Activated CD4-positive, alpha-beta T cell treated with anti-CD3 and anti-CD28 coated beads for 4 hours (primary cell): ENCODE measurements at regions not wholly inside any gene's neighbourhood (a gene's known extent, or its start where the extent isn't known, plus 50 kb on each side); places are given as distances from the start of the nearest gene placed in this dataset.
"Not testable (repeated sequence)": the region's sequence is repeated elsewhere in the genome, so short reads cannot be mapped to it uniquely, and the experiment has no call there.

Experiments
- DNase-seq, 2 donors: peaks; one replicate each; pipeline ENCODE4 v3.0.0-alpha.2; 2020

DNA sequence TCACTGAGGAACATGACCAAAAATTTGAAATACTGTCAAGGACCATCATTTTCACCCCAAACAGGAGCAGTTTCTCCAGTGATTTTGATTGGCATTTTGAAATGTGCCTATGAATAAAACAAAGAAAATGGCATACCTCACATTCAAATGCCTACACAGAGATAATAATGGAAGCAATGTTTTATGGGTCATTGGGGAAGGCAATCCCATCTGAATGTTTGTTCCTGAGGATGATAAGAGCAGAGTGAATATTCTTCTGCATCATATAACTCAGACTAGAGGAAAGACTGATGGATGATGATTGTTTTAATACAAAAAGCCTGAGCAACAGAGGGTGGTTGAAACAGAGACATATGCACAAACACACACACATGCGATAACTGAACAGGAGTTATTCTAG is 2749.9 kb downstream of the PCDH9 start:
- DNase-seq, result no peak

DNA sequence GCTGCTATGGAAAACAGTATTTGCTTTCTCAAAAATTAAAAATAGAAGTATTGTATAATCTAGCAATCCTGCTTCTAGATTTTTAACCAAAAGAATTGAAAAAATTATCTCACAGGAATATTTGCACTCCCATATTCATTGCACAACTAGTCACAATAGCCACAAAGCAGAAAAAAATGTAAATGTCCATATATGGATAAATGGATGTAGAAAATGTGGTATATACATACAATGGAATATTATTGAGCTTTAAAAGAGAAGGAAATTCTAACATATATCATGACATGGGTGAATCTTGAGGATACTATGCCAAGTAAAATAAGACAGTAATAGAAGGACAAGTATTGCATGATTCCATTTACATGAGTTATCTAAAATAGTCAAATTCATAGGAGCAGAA is 2753.0 kb downstream of the PCDH9 start:
- no peak for DNase-seq

DNA sequence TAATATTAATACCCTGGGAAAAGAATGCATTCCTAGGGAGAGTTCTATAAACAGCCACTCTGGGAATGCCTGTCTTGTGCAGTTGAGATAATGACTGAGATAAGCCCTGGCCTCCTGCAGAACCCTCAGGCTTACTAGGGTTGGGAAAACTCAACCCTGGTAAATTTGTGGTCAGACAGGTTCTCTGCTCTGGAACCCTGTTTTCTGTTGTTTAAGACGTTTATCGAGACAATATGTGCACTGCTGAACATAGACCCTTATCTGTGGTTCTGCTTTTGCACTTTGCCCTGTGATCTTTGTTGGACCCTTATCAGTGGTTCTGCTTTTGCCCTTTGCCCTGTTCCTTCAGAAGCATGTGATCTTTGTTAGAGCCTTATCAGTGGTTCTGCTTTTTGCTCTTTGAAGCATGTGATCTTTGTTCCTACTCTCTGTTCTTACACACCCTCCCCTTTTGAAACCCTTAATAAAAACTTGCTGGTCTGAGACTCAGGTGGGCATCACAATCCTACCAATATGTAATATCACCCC is 2754.0 kb downstream of the PCDH9 start:
- DNase-seq, result not testable (repeated sequence)

DNA sequence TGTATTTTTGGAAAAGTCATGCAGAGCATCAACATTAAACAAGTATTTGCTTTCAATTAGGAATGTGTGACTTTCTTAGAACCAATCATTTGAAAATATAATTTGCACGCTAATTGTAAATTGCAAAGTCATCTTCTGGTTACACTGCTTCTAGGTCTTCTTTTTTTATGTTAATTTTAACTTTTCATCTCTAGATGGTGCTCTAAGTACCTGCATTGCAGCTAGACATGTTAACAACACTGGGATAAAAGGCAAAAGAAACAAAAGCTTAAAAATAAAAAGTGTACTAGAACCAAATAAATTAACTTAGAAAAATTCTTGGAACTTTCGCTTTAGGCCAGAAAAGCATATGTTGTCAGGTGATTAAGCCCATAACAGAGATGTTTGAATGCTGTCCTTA is 2758.2 kb downstream of the PCDH9 start:
- DNase-seq, result no peak

DNA sequence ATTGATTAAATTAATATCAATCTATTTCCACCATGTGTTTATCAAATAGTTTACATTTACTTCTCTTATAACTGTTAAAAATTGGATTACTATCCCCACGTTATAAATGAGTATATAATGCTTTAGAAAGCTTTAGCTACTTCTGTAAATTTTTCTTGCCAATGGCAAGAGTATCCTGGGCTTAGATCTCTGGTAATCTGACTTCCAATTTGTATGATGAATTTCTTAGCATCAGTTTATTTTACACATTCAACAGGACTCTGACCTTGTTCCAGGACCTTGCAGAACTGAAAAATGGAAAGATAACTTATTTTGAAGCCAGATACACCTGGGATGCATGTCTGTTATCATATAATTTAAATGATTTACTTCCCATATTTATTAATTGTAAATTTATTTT is 2759.4 kb downstream of the PCDH9 start:
- no peak for DNase-seq

DNA sequence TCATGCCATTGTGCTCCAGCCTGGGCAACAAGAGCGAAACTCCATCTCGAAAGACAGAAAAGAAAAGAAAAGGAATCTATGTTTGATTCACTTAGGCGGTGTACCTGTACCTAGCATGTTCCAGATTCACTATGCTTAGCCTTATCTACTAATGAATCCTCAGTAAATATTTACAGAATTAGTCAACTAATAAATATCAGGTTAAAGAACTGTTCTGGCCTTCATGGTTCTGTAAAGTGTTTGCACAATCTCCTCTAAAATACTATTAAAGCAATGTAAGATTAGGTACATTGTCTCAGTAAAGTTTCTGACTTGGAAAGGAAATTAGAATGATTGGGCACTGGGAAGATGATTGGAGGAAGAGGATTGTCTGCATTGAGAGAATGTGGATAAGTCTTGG is 2770.4 kb downstream of the PCDH9 start:
- DNase-seq, result no peak

DNA sequence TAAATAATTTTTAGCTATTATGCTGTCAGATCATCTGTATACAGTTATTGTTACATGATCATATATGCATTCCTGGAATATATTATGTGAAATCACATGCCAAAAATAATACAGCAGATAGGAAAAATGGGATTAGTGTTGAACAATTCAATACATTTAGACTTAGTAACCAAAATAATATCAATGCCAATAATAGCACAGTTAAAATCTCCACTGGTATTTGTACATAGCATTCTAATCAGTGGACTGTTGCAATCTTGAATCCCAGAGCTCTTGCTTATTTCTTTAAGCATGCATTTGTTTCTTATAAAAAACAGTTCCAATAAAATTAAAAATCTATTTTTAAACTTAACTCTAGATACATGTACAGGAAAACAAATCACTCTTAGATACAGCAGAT is 2772.2 kb downstream of the PCDH9 start:
- no peak for DNase-seq

DNA sequence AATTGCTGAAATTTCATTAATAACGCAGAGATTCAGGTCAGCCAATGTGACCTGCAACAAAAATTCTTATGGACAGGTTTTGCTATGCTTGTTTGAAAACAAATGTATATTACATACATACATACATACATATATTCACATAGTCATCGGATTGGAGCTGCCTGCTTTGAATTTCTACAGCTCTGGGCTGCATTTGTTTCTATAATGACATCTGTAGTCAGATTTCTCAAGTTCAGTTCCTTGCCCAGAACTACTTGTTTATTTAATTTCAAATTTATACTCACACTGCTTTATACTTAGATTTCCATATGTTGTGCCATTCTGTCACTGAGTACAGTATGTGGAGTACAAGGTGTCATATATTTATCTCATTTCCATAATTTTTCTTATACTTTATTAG is 2775.0 kb downstream of the PCDH9 start:
- no peak for DNase-seq

DNA sequence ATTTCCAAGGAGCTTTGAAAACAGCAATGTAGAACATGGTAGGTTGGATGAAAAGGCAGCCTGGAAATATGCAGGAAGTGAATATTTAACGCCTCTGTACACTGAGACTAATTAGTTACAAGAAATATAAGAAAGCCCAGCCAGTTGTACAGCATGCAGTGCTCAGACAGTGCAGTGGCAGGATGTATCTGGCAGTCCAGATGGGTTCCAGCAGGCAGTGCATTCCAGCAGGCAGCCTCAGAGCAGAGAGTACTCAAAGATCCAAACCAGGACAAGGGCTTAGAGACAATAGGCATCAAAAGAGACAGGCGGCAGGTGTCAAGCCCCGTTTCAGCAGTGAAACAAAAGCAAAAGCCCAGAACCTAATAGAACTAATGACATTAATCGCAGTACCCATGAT is 2776.3 kb downstream of the PCDH9 start:
- DNase-seq, result no peak

DNA sequence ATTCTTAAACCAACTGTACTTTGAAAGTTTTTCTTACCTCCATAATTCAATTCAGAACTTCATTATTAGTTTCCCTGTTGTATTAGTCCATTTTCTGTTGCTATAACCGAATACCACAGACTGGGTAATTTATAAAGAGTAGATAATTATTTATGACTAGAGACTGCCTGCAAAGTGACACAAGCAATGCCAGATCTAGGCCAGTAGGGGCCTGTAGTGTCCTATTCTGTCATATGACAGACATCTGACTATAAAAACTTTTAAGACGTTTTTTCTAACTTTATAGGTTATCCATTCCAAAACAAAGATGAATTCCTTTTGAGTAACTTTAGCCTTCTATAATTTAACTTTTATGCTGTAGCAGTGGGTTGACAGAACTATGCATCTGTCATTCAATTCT is 2783.8 kb downstream of the PCDH9 start:
- DNase-seq, result no peak

DNA sequence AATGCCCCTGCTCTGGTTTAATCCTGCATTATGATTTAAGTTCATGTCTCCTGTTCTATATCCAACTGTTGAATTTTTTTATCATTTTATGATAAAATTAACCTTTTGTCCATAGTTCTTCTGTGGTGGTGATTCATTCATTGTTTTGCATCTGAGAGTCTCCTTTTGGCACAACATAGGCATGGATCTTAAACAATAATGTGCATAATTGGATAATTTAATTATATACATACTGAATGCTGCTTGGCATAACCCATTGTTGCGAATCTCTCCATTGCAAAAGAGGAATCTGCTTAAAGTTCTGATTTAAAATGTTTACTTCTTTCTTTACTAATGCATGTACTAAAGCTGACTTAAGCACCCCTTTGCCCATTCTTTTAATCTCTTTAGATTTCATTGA is 2788.4 kb downstream of the PCDH9 start:
- DNase-seq, result no peak

DNA sequence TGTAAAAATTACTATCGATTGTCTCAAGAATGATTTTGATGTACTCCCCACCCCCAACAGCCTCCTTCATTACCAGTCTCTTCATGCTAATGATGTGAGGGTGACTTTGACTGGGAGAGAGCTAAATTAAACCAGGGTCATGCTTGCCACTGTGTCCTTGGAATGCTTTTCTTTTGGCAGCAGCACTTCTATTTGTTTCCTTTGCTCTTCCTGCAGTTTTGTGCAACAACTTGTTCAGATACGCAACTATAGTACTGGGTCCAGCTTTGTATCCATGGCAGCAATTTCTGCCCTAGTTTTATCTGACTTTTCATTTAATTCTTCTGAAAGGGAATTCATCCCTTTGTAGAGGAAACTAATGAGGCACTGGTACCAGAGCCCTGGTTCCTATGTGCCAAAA is 2792.1 kb downstream of the PCDH9 start:
- DNase-seq, result no peak

DNA sequence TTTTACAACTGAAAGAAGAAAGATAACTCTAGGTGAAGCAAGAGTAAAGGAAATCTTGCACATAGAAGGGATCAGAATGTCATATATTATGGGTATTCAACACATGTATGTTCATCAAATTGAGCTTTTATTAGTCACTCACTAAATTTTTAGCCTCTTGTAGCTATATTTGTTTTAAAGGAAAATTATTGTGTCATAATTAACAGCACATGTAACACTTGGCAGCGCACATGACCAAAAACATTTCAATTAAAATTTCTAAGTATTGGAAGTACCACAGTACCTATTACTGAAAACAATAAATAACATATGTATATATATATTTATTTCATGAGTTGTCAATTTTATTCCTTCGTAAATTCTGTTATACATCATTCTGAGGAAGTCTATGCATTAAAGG is 2800.4 kb downstream of the PCDH9 start:
- DNase-seq, result no peak

DNA sequence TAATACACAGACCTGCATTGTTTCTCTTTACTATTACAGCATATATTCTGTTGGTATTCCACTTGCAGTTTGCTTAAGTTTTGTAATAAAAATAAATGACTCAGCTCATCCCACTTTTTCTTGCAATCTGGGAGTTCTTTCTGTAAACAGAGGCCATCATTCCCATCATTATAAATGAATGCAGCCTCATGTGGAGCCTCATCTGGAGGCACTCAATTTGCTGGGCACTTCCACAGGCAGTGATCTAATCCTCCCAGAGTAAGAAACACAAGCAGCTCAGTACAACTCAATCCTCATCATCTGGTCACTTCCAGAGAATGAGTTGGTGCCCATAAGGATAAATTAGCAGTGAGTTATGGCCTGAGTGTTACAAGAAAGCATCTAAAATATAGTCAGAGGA is 2801.9 kb downstream of the PCDH9 start:
- DNase-seq, result no peak

DNA sequence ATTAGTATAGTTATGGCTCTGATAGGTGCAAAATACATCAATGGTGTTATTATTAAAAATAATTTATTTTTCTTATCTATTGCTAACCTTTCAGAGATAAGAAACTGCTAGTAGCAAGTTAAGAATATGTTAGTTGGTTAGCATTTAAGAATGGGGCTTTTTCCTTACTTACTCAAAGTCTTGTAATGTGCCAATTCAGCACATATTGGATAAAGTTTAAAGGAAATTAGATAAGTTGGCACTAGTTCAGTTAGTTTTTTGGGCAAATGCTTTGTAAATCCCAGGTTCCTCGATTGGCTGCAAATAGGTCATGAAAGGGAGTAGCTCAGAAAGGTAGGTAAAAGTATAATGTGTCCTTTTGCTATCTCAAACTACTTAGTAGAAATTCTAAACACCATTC is 2806.7 kb downstream of the PCDH9 start:
- no peak for DNase-seq

DNA sequence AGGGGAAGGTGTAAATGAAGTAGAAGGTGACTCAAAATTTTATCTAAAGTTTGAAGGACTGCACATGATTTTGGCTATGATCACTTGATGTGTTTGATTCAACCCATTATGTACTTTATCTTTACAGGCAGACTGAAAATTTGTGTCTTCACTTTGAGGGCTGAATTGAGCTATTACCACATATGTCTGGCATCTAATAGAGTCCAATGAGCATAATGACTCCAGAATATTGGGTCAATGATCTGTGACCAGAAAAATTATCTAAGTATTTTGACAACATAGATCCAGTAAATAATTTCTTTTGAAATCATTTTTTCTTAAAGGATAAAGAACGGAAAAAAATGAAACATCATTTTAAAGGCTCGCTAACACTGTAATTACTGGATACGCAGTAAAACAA is 2810.0 kb downstream of the PCDH9 start:
- DNase-seq, result no peak

DNA sequence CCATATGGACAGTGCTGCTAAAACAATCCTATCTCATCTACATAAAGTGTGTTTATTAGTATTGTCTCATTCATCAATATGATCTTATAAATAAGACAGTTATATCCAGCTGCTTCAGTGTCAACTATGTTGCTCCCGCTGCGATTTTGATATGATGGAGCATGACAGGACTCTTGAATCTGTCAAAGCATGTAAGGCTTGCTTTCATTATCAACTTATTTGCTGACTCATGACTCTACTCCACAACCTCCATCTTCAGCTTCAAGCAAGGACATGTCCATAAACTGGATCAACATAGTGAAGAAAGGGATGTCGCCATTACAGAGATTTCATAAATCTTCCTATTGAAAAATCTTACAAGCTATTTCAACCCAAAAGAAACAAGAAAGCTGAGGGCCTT is 2812.6 kb downstream of the PCDH9 start:
- DNase-seq, result no peak

DNA sequence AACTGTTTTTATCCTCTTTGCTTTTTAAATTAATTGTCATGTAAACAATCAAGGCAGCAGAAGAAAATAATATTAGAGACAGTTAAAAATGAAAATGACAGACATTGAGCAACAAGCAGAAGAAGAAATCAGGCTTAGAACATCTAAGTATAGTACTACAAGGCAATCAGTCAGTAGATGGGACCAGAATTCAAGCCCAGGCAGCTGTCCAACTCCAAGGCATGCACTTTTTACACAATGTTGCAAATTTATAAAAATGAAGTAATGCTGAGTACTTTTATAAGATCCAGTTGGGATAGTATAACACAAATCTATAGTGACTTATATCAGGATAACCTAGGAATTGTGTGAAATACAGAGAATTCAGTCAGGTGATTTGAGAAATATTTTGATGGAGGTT is 2815.8 kb downstream of the PCDH9 start:
- no peak for DNase-seq

DNA sequence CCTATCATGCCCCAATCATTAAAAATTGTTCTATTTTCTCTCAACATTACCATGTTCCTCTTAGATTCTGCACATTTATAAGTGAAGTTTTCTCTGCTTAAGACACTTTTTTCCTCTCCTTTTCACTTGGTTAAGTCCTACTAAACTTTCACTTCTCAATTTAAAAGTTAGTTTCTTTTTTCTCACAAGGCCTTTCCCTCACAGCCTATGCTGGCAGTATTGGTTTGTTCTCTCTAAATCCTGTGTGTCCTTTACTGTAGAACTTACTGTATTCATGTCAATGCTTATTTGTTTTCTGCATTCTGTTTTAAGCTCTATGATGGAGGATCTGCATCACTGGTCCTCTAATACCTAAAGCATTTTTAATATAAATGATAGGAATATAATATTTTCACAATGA is 2816.6 kb downstream of the PCDH9 start:
- DNase-seq, result no peak

DNA sequence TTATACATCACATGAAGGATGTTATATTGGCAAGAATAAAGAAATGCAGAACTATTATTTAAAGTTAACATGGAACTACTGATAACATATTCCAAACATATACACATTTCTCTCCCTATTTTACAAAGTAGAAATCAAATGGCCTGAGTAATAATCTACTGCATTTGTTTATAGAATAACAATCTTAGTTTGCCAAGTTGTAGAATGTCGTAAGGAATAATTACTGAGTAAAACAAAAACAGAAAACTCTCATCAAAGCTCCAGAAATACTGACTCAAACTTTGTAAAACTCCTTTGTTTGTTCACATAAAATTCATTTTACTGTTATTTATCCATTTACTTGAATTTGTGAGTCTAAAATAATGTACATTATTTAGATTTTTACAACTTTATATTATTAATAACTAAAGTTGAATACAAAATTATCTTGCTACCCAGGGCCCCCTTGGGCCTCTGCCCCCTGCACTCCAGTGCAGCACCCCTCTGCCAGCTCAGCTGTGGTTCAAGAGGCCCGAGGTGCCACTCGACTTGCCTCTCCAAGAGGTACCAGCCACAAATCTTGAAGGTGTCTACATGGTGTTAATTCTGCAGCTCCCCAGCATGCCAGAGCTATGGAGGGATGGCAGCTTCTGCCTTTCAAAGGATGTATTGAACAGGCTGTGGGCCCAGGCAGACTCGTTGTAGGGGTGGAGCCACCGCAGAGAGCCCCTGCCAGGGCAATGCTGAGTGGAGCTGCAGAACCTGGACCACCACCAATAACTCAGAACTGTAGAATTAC is 2819.7 kb downstream of the PCDH9 start:
- DNase-seq, result no peak

DNA sequence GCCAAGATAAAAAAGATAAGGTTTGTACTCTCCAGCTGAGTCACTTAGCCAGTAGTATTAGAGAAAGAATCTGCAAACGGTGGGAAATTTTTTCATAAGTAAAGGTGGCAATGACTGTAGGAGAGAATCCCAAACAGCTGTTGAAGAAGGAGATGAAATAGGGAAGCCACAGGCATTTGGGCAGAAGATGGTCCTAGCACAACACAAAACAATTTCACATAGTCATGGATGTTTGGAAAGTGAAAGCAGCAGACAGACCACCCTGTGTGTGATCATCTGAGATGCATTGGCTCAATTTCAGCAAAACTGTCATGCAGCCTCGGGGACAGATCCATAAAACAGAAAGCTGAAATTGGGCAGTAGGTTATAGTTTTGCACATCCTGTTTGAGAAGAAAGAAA is 2832.4 kb downstream of the PCDH9 start:
- no peak for DNase-seq

DNA sequence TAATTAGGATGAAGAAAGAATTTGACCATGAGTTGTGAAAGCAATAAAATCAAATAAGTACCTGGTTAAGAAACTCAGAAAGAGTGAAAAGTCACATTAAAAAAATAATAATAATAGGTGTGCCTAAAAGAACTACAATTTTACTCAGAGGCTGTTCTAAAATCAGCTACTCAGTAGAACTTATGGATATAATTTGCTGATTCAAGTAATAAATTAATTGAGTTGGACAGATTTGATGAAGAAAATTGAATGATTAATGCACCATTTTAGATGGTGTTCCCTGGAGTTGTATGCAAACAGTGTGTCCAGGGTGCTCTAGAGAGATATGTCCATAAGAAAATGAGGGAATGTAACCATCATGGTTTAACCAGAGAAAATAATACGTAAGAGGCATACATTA is 2852.5 kb downstream of the PCDH9 start:
- no peak for DNase-seq

DNA sequence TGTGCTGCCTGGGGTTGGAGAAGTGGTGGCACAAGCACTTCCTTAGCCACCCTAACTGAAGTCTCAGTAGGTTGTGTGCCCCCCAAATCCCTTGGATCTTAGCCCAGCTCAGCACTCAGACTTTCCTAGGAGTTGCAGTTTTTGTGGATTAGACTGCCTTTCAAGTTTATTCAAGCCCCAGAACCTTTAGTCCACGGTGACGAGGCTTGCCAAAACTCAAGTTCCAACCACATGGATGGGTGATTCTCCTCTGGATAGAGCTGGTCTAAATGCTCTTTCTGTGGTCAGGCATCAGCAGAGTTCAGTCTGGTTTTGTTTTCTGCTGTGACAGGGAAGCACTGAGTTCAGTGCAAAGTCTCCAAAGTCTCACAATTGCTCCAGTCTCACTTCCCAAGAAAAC is 2858.7 kb downstream of the PCDH9 start:
- DNase-seq, result no peak

DNA sequence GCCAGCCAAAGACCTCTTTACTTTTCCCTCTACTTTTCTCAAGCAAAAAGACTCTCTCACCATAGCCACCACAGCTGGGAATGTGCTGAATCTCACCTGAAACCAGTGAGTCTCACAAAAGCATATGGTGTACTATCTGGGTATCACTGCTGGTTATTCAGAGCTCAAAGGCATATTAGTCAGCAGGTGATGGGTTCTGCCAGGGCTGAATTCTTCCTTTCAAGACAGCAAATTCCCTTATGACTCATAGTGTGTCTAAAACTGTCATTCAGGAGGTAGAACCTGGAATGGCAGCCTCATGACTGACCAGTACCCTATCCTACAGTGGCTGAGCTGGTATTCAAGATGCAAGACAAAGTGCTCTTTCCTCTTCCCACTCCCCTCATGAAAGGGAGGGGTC is 2859.1 kb downstream of the PCDH9 start:
- no peak for DNase-seq

DNA sequence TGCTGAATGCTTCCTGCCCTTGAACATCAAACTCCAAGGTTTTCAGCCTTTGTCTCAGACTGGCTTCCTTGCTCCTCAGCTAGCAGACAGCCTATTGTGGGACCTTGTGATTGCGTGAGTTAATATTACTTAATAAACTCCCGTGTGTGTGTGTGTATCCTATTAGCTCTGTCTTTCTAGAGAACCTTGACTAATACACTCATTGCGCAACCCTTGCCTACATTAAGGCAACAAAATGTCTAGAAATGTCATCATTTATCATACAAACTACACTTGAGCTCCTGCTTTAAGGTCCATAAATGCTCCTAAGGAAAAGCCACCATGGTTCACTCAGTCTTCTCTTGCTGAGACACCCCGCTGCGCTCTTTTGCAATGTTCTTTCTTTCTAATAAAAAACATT is 2861.0 kb downstream of the PCDH9 start:
- no peak for DNase-seq
